ENCODE measurements at regions not wholly inside any gene's neighbourhood (a gene's known extent, or its start where the extent isn't known, plus 50 kb on each side); places are given as distances from the start of the nearest gene placed in this dataset.

GRCh38 chr2:120979398-120979797, 243.7 kb downstream of the GLI2 start:
- no peak for DNase-seq (ENCODE audit: low spot score in 2 of 2)
- no peak overlapping the region for H3K4me3 ChIP-seq
- H3K4me1 ChIP-seq, result no peaks in the 10 kb centered on the region
- no peaks in the 10 kb centered on the region for H3K9me3 ChIP-seq
- no peak for TF ChIP-seq EP300 (IDR thresholded peaks at IDR 0.05)
- no peak for TF ChIP-seq POLR2A (IDR thresholded peaks at IDR 0.05)
- TF ChIP-seq CTCF (IDR thresholded peaks at IDR 0.05), result no peak
- 50 to 52% methylated on average over 2 of the region's 2 CpGs for WGBS, 2 donors
- H3K36me3 ChIP-seq, result peaks cover 0 to 81% (median 0%) of the 10 kb centered on the region in 3 donors
- no peak overlapping the region for H3K27ac ChIP-seq
- no peaks in the 10 kb centered on the region for H3K27me3 ChIP-seq

- peaks cover 0 to 81% (median 0%) of the 10 kb centered on the region in 3 donors for H3K36me3 ChIP-seq
- no peak overlapping the region for H3K27ac ChIP-seq
- H3K4me1 ChIP-seq, result no peaks in the 10 kb centered on the region
- H3K4me3 ChIP-seq, result no peak overlapping the region
- 92 to 95% methylated on average over 8 of the region's 8 CpGs for WGBS, 2 donors
- no peak for DNase-seq (ENCODE audit: low spot score in 2 of 2)
- no peaks in the 10 kb centered on the region for H3K27me3 ChIP-seq
- no peaks in the 10 kb centered on the region for H3K9me3 ChIP-seq
- TF ChIP-seq EP300 (IDR thresholded peaks at IDR 0.05), result no peak
- no peak for TF ChIP-seq CTCF (IDR thresholded peaks at IDR 0.05)
- no peak for TF ChIP-seq POLR2A (IDR thresholded peaks at IDR 0.05)
Measured at GRCh38 chr2:120979921-120980320, 244.3 kb downstream of the GLI2 start.

- Histone ChIP-seq H3K4me3 (no peak overlapping the region), H3K27ac (no peak overlapping the region), H3K9me3 (no peaks in the 10 kb centered on the region), H3K36me3 (peaks cover 0 to 81% (median 0%) of the 10 kb centered on the region in 3 donors), H3K27me3 (no peaks in the 10 kb centered on the region), H3K4me1 (no peaks in the 10 kb centered on the region)
- 67 to 69% methylated on average over 4 of the region's 4 CpGs for WGBS, 2 donors
- no peak for DNase-seq (ENCODE audit: low spot score in 2 of 2)
- no peak for TF ChIP-seq POLR2A (IDR thresholded peaks at IDR 0.05)
- no peak for TF ChIP-seq CTCF (IDR thresholded peaks at IDR 0.05)
- TF ChIP-seq EP300 (IDR thresholded peaks at IDR 0.05), result no peak
Measured at GRCh38 chr2:120981443-120981842, 245.8 kb downstream of the GLI2 start.

GRCh38 chr2:120982598-120982997, 246.9 kb downstream of the GLI2 start:
- H3K27me3 ChIP-seq, result no peaks in the 10 kb centered on the region
- H3K36me3 ChIP-seq, result peaks cover 0 to 81% (median 0%) of the 10 kb centered on the region in 3 donors
- no peak overlapping the region for H3K27ac ChIP-seq
- no peak for DNase-seq (ENCODE audit: low spot score in 2 of 2)
- no peak overlapping the region for H3K4me3 ChIP-seq
- TF ChIP-seq EP300 (IDR thresholded peaks at IDR 0.05) (no peak), CTCF (IDR thresholded peaks at IDR 0.05) (no peak), POLR2A (IDR thresholded peaks at IDR 0.05) (no peak)
- 77 to 81% methylated on average over 20 of the region's 20 CpGs for WGBS, 2 donors
- H3K4me1 ChIP-seq, result no peaks in the 10 kb centered on the region
- no peaks in the 10 kb centered on the region for H3K9me3 ChIP-seq

- no peaks in the 10 kb centered on the region for H3K27me3 ChIP-seq
- no peak overlapping the region for H3K4me3 ChIP-seq
- peaks cover 0 to 81% (median 0%) of the 10 kb centered on the region in 3 donors for H3K36me3 ChIP-seq
- no peaks in the 10 kb centered on the region for H3K4me1 ChIP-seq
- no peak for DNase-seq (ENCODE audit: low spot score in 2 of 2)
- no peak overlapping the region for H3K27ac ChIP-seq
- H3K9me3 ChIP-seq, result no peaks in the 10 kb centered on the region
- TF ChIP-seq EP300 (IDR thresholded peaks at IDR 0.05), result no peak
- 30 to 74% methylated on average over 2 to 5 of the region's 6 CpGs for WGBS, 2 donors
Measured at GRCh38 chr2:120983344-120983743, 247.7 kb downstream of the GLI2 start.

GRCh38 chr2:120984046-120984445, 248.4 kb downstream of the GLI2 start:
- TF ChIP-seq POLR2A (IDR thresholded peaks at IDR 0.05) (no peak), EP300 (IDR thresholded peaks at IDR 0.05) (no peak), CTCF (IDR thresholded peaks at IDR 0.05) (no peak)
- DNase-seq (ENCODE audit: low spot score in 2 of 2), result no peak
- 77 to 82% methylated on average over 8 of the region's 8 CpGs for WGBS, 2 donors
- Histone ChIP-seq H3K9me3 (no peaks in the 10 kb centered on the region), H3K36me3 (peaks cover 0 to 80% (median 0%) of the 10 kb centered on the region in 3 donors), H3K27me3 (no peaks in the 10 kb centered on the region), H3K4me1 (no peaks in the 10 kb centered on the region), H3K4me3 (no peak overlapping the region), H3K27ac (no peak overlapping the region)
